ENCODE measurements at regions not wholly inside any gene's neighbourhood (a gene's known extent, or its start where the extent isn't known, plus 50 kb on each side); places are given as distances from the start of the nearest gene placed in this dataset.

GRCh38 chr7:73969991-73970390, 58.0 kb upstream of the ELN start:
- H3K4me3 ChIP-seq: no peak overlapping the region
- no peak overlapping the region for H3K27ac ChIP-seq
- no peaks in the 10 kb centered on the region for H3K27me3 ChIP-seq (replicated peaks)
- peak in 1 of 2 experiments; percentile 5 for DNase-seq (ENCODE audit: low read depth in 1 of 2, low spot score in 2 of 2)
- H3K36me3 ChIP-seq: no peaks in the 10 kb centered on the region
- H3K4me1 ChIP-seq (replicated peaks): no peaks in the 10 kb centered on the region
- no peaks in the 10 kb centered on the region for H3K9me3 ChIP-seq (replicated peaks)

- no peaks in the 10 kb centered on the region for H3K36me3 ChIP-seq
- peak in 1 of 2 experiments; percentile 36 for DNase-seq (ENCODE audit: low read depth in 1 of 2, low spot score in 2 of 2)
- H3K27ac ChIP-seq: no peak overlapping the region
- no peak overlapping the region for H3K4me3 ChIP-seq
- no peaks in the 10 kb centered on the region for H3K9me3 ChIP-seq (replicated peaks)
- H3K4me1 ChIP-seq (replicated peaks): no peaks in the 10 kb centered on the region
- no peaks in the 10 kb centered on the region for H3K27me3 ChIP-seq (replicated peaks)
These were observed 57.2 kb upstream of the ELN start for GRCh38 chr7:73970801-73971229.

GRCh38 chr7:73971322-73971703, 56.7 kb upstream of the ELN start:
- DNase-seq (ENCODE audit: low read depth in 1 of 2, low spot score in 2 of 2): no peak
- no peaks in the 10 kb centered on the region for H3K4me1 ChIP-seq (replicated peaks)
- H3K27me3 ChIP-seq (replicated peaks): no peaks in the 10 kb centered on the region
- H3K27ac ChIP-seq: no peak overlapping the region
- no peaks in the 10 kb centered on the region for H3K9me3 ChIP-seq (replicated peaks)
- H3K4me3 ChIP-seq: no peak overlapping the region
- no peaks in the 10 kb centered on the region for H3K36me3 ChIP-seq

GRCh38 chr7:73971704-73972341, 56.1 kb upstream of the ELN start:
- Histone ChIP-seq H3K36me3 (no peaks in the 10 kb centered on the region), H3K27ac (no peak overlapping the region), H3K9me3 (replicated peaks) (no peaks in the 10 kb centered on the region), H3K27me3 (replicated peaks) (no peaks in the 10 kb centered on the region), H3K4me3 (no peak overlapping the region), H3K4me1 (replicated peaks) (no peaks in the 10 kb centered on the region)
- DNase-seq (ENCODE audit: low read depth in 1 of 2, low spot score in 2 of 2): peak in 1 of 2 experiments; percentile 34

GRCh38 chr7:73972614-73973013, 55.4 kb upstream of the ELN start:
- Histone ChIP-seq H3K9me3 (replicated peaks) (no peaks in the 10 kb centered on the region), H3K4me1 (replicated peaks) (no peaks in the 10 kb centered on the region), H3K27me3 (replicated peaks) (no peaks in the 10 kb centered on the region), H3K27ac (no peak overlapping the region), H3K36me3 (no peaks in the 10 kb centered on the region), H3K4me3 (no peak overlapping the region)
- peak in 1 of 2 experiments; percentile 25 for DNase-seq (ENCODE audit: low read depth in 1 of 2, low spot score in 2 of 2)

- DNase-seq (ENCODE audit: low read depth in 1 of 2, low spot score in 2 of 2): peak in 1 of 2 experiments; percentile 30
- no peaks in the 10 kb centered on the region for H3K27me3 ChIP-seq (replicated peaks)
- no peak overlapping the region for H3K27ac ChIP-seq
These were observed 54.9 kb upstream of the ELN start for GRCh38 chr7:73973091-73973490.

GRCh38 chr7:73974101-73974947, 53.6 kb upstream of the ELN start:
- Histone ChIP-seq H3K4me3 (no peak overlapping the region), H3K27me3 (replicated peaks) (no peaks in the 10 kb centered on the region), H3K9me3 (replicated peaks) (no peaks in the 10 kb centered on the region), H3K27ac (no peak overlapping the region), H3K4me1 (replicated peaks) (no peaks in the 10 kb centered on the region; the same call in 1 of the 2 replicates), H3K36me3 (no peaks in the 10 kb centered on the region)
- no peak for DNase-seq (ENCODE audit: low read depth in 1 of 2, low spot score in 2 of 2)

More at GRCh38 chr7:73973091-73973490, 54.9 kb upstream of the ELN start:
- Histone ChIP-seq H3K36me3 (no peaks in the 10 kb centered on the region), H3K4me3 (no peak overlapping the region), H3K9me3 (replicated peaks) (no peaks in the 10 kb centered on the region), H3K4me1 (replicated peaks) (no peaks in the 10 kb centered on the region)

- Histone ChIP-seq H3K4me1 (replicated peaks) (no peaks in the 10 kb centered on the region; the same call in 1 of the 2 replicates), H3K9me3 (replicated peaks) (no peaks in the 10 kb centered on the region), H3K4me3 (no peak overlapping the region), H3K27ac (no peak overlapping the region), H3K27me3 (replicated peaks) (no peaks in the 10 kb centered on the region), H3K36me3 (no peaks in the 10 kb centered on the region)
- DNase-seq (ENCODE audit: low read depth in 1 of 2, low spot score in 2 of 2): no peak
These were observed 52.7 kb upstream of the ELN start for GRCh38 chr7:73974948-73975926.

GRCh38 chr7:73976761-73977618, 51.0 kb upstream of the ELN start:
- H3K27ac ChIP-seq: no peak overlapping the region

GRCh38 chr7:73977619-73978618, 50.1 kb upstream of the ELN start:
- no peak for DNase-seq (ENCODE audit: low read depth in 1 of 2, low spot score in 2 of 2)
- no peak overlapping the region for H3K27ac ChIP-seq
- H3K36me3 ChIP-seq: no peaks in the 10 kb centered on the region
- no peaks in the 10 kb centered on the region for H3K27me3 ChIP-seq (replicated peaks)
- H3K4me3 ChIP-seq: no peak overlapping the region
- no peaks in the 10 kb centered on the region; the same call in 1 of the 2 replicates for H3K4me1 ChIP-seq (replicated peaks)
- no peaks in the 10 kb centered on the region for H3K9me3 ChIP-seq (replicated peaks)

More at GRCh38 chr7:73976761-73977618, 51.0 kb upstream of the ELN start:
- no peaks in the 10 kb centered on the region for H3K27me3 ChIP-seq (replicated peaks)
- H3K4me3 ChIP-seq: no peak overlapping the region
- H3K9me3 ChIP-seq (replicated peaks): no peaks in the 10 kb centered on the region
- no peak for DNase-seq (ENCODE audit: low read depth in 1 of 2, low spot score in 2 of 2)
- no peaks in the 10 kb centered on the region; the same call in 1 of the 2 replicates for H3K4me1 ChIP-seq (replicated peaks)
- H3K36me3 ChIP-seq: no peaks in the 10 kb centered on the region
